Small intestine (tissue), 7 donors: ENCODE measurements at regions not wholly inside any gene's neighbourhood (a gene's known extent, or its start where the extent isn't known, plus 50 kb on each side); places are given as distances from the start of the nearest gene placed in this dataset.
"Not testable (repeated sequence)": the region's sequence is repeated elsewhere in the genome, so short reads cannot be mapped to it uniquely, and the experiment has no call there.

ENCODE experiments used
- DNase-seq, 2 donors: peaks; one replicate each; pipeline versions ENCODE4 v3.0.0 to v3.0.0-alpha.2; 2013
- FAIRE-seq: peaks from 2 replicates; lab custom pipeline; 2012; peaks lifted over from hg19 to GRCh38; lab: Jason Lieb, UNC
- H3K27ac ChIP-seq, 3 donors: one replicate each; pipeline ENCODE4 v1.5.1; 2013; ENCODE audit warnings: low read length in 2 of 3, mild to moderate bottlenecking in 2 of 3, control low read depth in 1 of 3, inconsistent platforms in 1 of 3, low read depth in 1 of 3, moderate library complexity in 1 of 3
- H3K27me3 ChIP-seq, 3 donors: one replicate each; pipeline ENCODE4 v1.6.1; 2013; ENCODE audit warnings: low read length in 3 of 3, inconsistent platforms in 1 of 3; ENCODE audit not compliant: control insufficient read depth in 3 of 3, insufficient read depth in 3 of 3
- H3K36me3 ChIP-seq, 3 donors: one replicate each; pipeline ENCODE4 v1.6.1; 2013; ENCODE audit warnings: low read length in 3 of 3, inconsistent platforms in 1 of 3, low read depth in 1 of 3, mild to moderate bottlenecking in 1 of 3, moderate library complexity in 1 of 3; ENCODE audit not compliant: control insufficient read depth in 3 of 3, insufficient read depth in 2 of 3
- H3K4me1 ChIP-seq, 3 donors: one replicate each; pipeline ENCODE4 v1.6.1; 2013; ENCODE audit warnings: low read length in 2 of 3, inconsistent platforms in 1 of 3, low read depth in 1 of 3, mild to moderate bottlenecking in 1 of 3, moderate library complexity in 1 of 3; ENCODE audit not compliant: control insufficient read depth in 3 of 3, insufficient read depth in 2 of 3
- H3K4me3 ChIP-seq, 3 donors: one replicate each; pipeline ENCODE4 v1.5.1; 2013; ENCODE audit warnings: low read length in 3 of 3, control low read depth in 1 of 3, inconsistent platforms in 1 of 3, low read depth in 1 of 3, mild to moderate bottlenecking in 1 of 3, moderate library complexity in 1 of 3
- H3K9me3 ChIP-seq, 2 donors: one replicate each; pipeline ENCODE4 v1.6.1; 2013; ENCODE audit warnings: low read depth in 1 of 2, low read length in 1 of 2; ENCODE audit not compliant: control insufficient read depth in 2 of 2, insufficient read depth in 1 of 2
- WGBS, 3 donors: extraction: QIAGEN DNeasy Blood & Tissue Kit; methylation state at CpG; one replicate each; pipeline ENCODE4 v1.1.7; 2013; 5-methylcytosine and 5-hydroxymethylcytosine counted together
- donor health status: healthy with polysubstance abuse.
- donor health status: control.
- donor health status: control.
- donor health status: Bipolar disorder and iron deficiency.
- donor health status: healthy.

- Histone ChIP-seq H3K9me3 (no peaks in the 10 kb centered on the region), H3K4me1 (no peaks in the 10 kb centered on the region), H3K27me3 (no peaks in the 10 kb centered on the region), H3K27ac (no peak overlapping the region), H3K4me3 (no peak overlapping the region), H3K36me3 (no peaks in the 10 kb centered on the region)
- FAIRE-seq (no peak), DNase-seq (no peak)
- WGBS, 3 donors, result 73 to 88% (median 80%) methylated on average over 2 of the region's 2 CpGs
These were observed 514.2 kb upstream of the ROBO2 start for GRCh38 chr3:76525726-76526125.

DNA sequence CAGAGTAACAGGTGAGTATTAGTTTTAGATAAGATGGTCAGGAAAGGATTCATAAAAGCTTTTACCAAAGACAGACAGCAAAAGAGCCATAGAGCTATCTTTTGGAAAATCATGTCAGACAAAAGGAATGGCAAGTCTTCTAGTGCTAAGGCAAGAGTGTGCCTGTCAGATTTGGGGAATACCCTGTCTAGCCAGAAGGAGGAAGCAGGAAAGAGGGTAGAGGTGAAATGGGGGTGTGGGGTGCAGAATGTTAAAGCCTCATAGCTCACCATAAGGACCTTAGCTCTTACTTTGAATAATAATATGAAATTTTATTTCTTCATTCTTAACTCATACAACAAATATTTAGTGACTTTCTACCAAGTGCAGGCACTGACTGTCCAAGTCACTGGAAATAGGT is 512.1 kb upstream of the ROBO2 start:
- Histone ChIP-seq H3K9me3 (no peaks in the 10 kb centered on the region), H3K27me3 (no peaks in the 10 kb centered on the region), H3K27ac (no peak overlapping the region), H3K4me3 (no peak overlapping the region), H3K36me3 (no peaks in the 10 kb centered on the region), H3K4me1 (no peaks in the 10 kb centered on the region)
- no peak for DNase-seq
- FAIRE-seq, result no peak

DNA sequence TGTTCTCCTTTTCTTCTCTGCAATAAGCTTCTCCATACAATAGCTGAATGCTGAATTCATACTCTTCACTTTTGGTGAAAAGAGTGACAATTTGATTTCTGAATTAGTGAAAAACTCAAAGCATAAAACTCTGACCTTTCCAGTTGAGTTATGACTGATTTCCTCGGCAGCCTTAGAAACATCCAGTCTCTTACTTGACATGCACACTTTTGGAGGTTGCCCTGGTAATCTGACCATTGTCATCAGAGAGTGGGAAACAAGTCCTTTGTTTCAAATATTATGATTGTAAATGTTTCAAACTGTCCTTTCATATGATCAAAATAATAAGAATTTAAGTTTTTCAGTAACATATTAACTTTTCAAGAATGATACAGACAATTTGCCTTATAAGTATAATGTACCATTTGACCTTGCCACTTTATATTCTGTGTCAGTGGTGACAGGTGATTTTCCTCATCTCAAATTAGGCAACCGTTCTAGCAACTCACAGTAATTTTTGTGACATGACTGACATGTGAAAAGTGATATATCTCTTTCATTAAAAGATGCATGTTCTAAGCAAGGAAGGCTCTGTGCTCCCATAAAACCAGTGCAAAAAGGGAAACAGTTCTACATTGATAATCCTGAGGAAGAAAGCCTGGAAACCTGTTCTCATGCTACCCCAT is 507.6 kb upstream of the ROBO2 start:
- no peaks in the 10 kb centered on the region for H3K4me1 ChIP-seq
- no peaks in the 10 kb centered on the region for H3K27me3 ChIP-seq
- 55 to 72% (median 71%) methylated on average over 2 of the region's 2 CpGs for WGBS, 3 donors
- FAIRE-seq (no peak), DNase-seq (no peak)
- H3K9me3 ChIP-seq, result no peaks in the 10 kb centered on the region
- no peak overlapping the region for H3K27ac ChIP-seq
- no peak overlapping the region for H3K4me3 ChIP-seq
- H3K36me3 ChIP-seq, result no peaks in the 10 kb centered on the region

DNA sequence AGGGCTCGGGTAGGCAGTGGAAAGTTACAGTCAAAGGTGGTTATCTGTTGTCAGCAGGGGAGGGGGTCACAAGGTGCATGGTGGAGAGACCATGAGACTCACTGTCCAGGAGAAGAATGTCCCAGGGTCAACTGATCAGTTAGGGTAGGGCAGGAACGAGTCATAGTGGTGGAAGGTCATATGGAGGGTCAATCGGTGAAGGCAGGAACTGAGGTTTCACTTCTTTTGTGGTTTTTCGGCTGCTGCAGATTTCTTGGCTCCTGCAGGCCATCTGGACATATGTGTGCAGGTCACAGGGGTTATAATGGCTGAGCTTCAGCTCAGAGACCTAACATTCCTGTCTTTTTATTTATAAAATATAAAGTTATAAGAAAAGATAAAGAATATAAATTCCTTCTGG is 506.2 kb upstream of the ROBO2 start:
- H3K4me1 ChIP-seq, H3K9me3 ChIP-seq, H3K27ac ChIP-seq, FAIRE-seq, DNase-seq, H3K4me3 ChIP-seq, H3K27me3 ChIP-seq, H3K36me3 ChIP-seq: not testable (repeated sequence)
- 52 to 66% (median 64%) methylated on average over 4 of the region's 4 CpGs for WGBS, 3 donors

DNA sequence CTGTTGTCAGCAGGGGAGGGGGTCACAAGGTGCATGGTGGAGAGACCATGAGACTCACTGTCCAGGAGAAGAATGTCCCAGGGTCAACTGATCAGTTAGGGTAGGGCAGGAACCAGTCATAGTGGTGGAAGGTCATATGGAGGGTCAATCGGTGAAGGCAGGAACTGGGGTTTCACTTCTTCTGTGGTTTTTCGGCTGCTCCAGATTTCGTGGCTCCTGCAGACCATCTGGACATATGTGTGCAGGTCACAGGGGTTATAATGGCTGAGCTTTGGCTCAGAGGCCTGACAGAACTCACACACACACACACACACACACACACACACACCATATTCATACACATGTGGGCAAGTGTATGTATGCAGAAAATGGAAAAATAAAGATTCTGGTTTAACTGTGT is 502.0 kb upstream of the ROBO2 start:
- not testable (repeated sequence) for DNase-seq, H3K4me3 ChIP-seq, H3K36me3 ChIP-seq, H3K27me3 ChIP-seq, H3K9me3 ChIP-seq, FAIRE-seq, H3K27ac ChIP-seq, H3K4me1 ChIP-seq
- WGBS, 3 donors, result 52 to 81% (median 68%) methylated on average over 3 of the region's 3 CpGs

- 70 to 74% (median 73%) methylated on average over 2 of the region's 2 CpGs for WGBS, 3 donors
These were observed 492.2 kb upstream of the ROBO2 start for GRCh38 chr3:76547674-76548073.

DNA sequence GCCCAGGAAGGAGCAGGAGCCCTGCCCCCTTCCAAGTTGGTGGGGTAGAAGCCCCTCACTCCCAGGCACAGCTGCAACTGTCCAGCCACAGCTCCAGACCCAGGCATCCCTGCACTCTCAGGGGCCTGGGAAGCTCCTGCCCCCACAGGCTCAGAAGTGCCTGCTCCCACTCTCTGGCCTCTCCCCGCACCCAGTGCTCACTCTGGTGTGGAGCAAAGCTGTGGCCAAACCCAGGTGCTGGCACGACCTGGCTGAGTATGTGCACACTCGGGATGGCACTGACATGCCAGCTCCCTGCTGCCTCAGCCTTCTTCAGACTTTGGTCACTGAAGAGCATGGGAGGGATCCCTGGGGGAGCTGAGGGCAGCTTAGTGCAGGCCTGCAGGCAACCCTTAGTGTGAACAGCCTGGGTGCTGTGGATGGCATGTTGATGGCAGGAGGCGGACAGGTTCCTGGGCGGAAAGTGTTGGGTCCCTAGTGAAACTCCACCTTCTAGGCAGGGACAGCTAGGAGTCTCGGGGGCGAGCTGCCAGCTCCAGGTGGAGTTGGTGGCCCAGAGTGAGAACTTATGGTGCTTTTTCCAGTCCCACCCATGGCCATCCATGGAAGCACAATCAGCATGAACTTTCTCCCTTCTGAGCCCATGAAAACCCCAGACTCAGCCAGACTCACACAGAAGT is 489.2 kb upstream of the ROBO2 start:
- peaks cover 0 to 8% of the 10 kb centered on the region in 2 donors for H3K9me3 ChIP-seq
- FAIRE-seq, result no peak
- no peak overlapping the region for H3K27ac ChIP-seq
- H3K36me3 ChIP-seq, result no peaks in the 10 kb centered on the region
- H3K27me3 ChIP-seq, result no peaks in the 10 kb centered on the region
- 82 to 87% (median 84%) methylated on average over 7 of the region's 7 CpGs for WGBS, 3 donors
- H3K4me1 ChIP-seq, result no peaks in the 10 kb centered on the region
- no peak for DNase-seq
- no peak overlapping the region for H3K4me3 ChIP-seq

More at GRCh38 chr3:76547674-76548073, 492.2 kb upstream of the ROBO2 start:
- DNase-seq (no peak), FAIRE-seq (no peak)
- no peaks in the 10 kb centered on the region for H3K4me1 ChIP-seq
- no peaks in the 10 kb centered on the region for H3K27me3 ChIP-seq
- H3K9me3 ChIP-seq, result peaks cover 0 to 8% of the 10 kb centered on the region in 2 donors
- H3K27ac ChIP-seq, result no peak overlapping the region
- H3K36me3 ChIP-seq, result no peaks in the 10 kb centered on the region
- no peak overlapping the region for H3K4me3 ChIP-seq

- H3K27me3 ChIP-seq, result no peaks in the 10 kb centered on the region
- H3K27ac ChIP-seq, result no peak overlapping the region
- DNase-seq, result no peak
- no peaks in the 10 kb centered on the region for H3K4me1 ChIP-seq
- H3K9me3 ChIP-seq, result peaks cover 0 to 8% of the 10 kb centered on the region in 2 donors
- H3K4me3 ChIP-seq, result no peak overlapping the region
- FAIRE-seq, result no peak
- no peaks in the 10 kb centered on the region for H3K36me3 ChIP-seq
- 81 to 95% (median 85%) methylated on average over 5 of the region's 5 CpGs for WGBS, 3 donors
These were observed 488.2 kb upstream of the ROBO2 start for GRCh38 chr3:76551739-76552138.
